Bronchial epithelial cell (primary cell): ENCODE measurements at regions not wholly inside any gene's neighbourhood (a gene's known extent, or its start where the extent isn't known, plus 50 kb on each side); places are given as distances from the start of the nearest gene placed in this dataset.

Source experiments
- DNase-seq: peaks from one replicate; pipeline ENCODE4 v3.0.0-alpha.2; 2010; ENCODE audit warnings: low read depth
- FAIRE-seq: peaks from 2 replicates; lab custom pipeline; 2011; peaks lifted over from hg19 to GRCh38; lab: Jason Lieb, UNC
- H3K27me3 ChIP-seq: 2 replicates; pipeline ENCODE4 v1.5.1; 2011; ENCODE audit warnings: low read length; ENCODE audit not compliant: control insufficient read depth, insufficient read depth
- H3K36me3 ChIP-seq: 2 replicates; pipeline ENCODE4 v1.5.1; 2011; ENCODE audit warnings: low read length; ENCODE audit not compliant: control insufficient read depth, insufficient read depth
- H3K4me3 ChIP-seq: 2 replicates; pipeline ENCODE4 v1.5.1; 2011; ENCODE audit warnings: mild to moderate bottlenecking, low read depth, low read length, control low read depth
- CTCF ChIP-seq: IDR thresholded peaks from 2 replicates; pipeline ENCODE4 v1.5.1; 2011; ENCODE audit warnings: mild to moderate bottlenecking, moderate library complexity, low read length, control low read depth, inconsistent platforms; ENCODE audit not compliant: insufficient read depth, severe bottlenecking

- H3K4me3 ChIP-seq, result no peak overlapping the region
- no peaks in the 10 kb centered on the region for H3K36me3 ChIP-seq
- FAIRE-seq (no peak), DNase-seq (no peak)
- H3K27me3 ChIP-seq, result peaks cover 38% of the 10 kb centered on the region
- TF ChIP-seq CTCF, result no peak
Measured at GRCh38 chr17:68197091-68197996, 50.5 kb upstream of the AMZ2 start.

GRCh38 chr17:68197997-68198930 lies 49.6 kb upstream of the AMZ2 start:
- no peak for TF ChIP-seq CTCF
- H3K36me3 ChIP-seq, result no peaks in the 10 kb centered on the region
- DNase-seq, result peak; percentile 21
- no peak overlapping the region for H3K4me3 ChIP-seq
- peaks cover 38% of the 10 kb centered on the region for H3K27me3 ChIP-seq
- FAIRE-seq, result no peak
